AG08396 (cell line): ENCODE measurements at regions not wholly inside any gene's neighbourhood (a gene's known extent, or its start where the extent isn't known, plus 50 kb on each side); places are given as distances from the start of the nearest gene placed in this dataset.
"Not testable (repeated sequence)": the region's sequence is repeated elsewhere in the genome, so short reads cannot be mapped to it uniquely, and the experiment has no call there.

Source experiments
- DNase-seq: peaks from one replicate; pipeline ENCODE4 v3.0.0; 2012; ENCODE audit warnings: low spot score, mixed read lengths

- DNase-seq, result no peak
Observed at GRCh38 chr18:39365836-39366485, 1800.4 kb upstream of the CELF4 start.

DNA sequence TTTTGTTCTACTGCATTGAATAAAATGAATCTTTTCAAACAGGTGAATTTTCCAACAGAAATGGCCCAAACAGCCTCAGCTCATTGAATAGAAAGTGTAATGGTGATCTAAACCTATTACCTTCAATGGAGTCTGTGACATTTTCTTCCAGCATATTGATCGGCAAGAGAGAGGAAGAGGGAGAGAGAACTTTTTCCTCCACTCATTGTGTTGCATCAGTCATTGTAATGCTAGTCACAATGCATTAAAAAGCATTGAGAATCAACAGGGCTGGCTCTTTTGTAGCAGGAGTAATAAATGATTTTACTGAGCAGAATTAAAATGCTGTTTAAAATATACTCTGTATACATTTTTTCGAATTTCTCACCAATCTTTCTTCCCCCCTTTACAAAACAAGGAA lies 1794.5 kb upstream of the CELF4 start:
- no peak for DNase-seq

DNA sequence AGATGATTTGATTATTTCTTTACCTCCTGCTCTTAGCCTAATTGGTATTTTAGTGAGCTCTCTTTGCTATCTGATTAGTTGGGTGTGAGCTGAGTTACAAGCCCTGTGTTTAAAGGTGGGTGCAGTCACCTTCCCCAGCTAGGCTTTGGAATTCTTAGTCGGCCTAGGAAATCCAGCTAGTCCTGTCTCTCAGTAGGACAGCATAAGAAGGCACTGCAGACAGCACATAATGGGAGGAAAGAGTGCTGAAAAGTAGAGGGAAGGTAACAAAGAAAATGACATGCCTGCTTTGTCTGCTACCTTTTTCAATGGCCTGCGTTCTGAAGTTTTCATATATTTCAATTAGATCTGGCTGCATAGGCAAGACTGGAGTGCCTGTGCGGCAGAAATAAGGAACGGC lies 1794.0 kb upstream of the CELF4 start:
- DNase-seq, result no peak

DNA sequence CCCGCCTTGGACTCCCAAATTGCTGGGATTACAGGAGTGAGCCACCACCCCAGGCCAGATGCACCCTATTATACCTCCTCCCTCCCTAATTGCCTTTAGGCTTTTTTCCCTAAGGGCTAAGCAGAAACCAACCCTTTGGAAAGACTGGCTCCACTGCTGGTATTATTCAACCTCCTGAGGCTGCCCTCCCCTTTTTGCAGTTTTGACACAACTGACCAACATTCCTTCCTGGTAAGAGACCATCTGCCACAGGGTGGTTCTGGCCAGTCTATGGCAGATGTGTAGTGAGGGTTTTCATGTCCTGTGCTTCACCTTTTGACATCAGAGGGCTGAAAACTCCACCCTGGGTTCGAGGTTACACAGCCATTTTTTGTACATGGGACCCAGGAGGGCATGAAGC lies 1785.3 kb upstream of the CELF4 start:
- no peak for DNase-seq

DNA sequence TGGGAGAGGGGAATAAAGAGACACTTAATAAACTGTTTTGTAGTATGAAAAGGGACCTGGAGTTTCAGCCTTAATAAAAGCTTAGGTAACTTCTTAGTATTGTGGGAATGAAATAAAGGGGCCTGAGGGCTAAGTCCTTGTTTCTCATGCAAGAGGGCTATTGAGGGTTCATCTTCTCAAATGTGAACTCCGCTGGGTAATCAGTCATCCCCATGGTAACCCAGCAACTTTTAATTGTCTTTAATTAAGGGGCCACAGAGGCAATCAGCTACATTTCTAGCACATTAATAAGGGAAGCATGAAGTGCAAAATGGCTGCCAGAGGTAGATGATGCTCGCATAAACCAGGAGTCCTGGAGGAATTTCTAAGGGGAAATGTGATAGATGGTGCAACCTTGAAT lies 1784.2 kb upstream of the CELF4 start:
- no peak for DNase-seq

DNA sequence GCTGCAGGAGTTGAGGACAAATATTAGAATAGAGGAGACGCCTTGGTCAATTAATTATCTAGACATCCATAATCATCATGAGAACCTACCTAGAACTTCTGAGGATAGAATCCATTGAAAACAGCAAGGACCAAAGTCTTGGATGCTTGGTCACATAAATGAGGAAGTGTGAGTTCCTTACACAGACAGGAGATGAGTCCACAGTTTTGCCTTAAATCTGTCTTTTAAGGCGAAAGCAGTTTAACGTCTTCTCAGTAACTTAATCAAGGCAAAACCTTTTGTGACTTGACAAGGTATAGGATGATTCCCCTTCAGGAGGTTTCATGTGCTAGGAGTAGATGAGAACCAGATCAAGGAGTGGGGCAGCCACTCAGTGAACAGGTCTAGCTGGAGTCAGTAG lies 1783.2 kb upstream of the CELF4 start:
- no peak for DNase-seq

DNA sequence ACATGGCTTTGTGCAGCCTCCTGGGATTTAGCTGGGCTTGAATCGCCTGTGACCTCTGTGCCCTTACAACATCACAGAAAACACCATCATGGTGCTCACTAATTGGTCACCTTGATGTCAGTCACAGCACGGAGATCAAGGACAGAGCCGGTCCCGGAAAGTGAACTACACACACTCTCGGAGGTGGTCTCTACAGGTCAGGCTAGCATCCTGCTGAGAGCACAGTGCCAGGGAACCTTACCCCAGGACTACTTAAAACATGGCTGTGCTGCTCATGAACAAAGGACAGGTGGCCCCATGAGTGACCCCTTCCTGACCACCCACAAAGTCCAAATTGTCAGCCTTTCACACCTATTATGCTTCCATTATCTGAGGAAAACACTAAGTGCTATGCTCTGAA lies 1782.1 kb upstream of the CELF4 start:
- DNase-seq, result no peak

- DNase-seq, result no peak
Observed at GRCh38 chr18:39346916-39347315, 1781.3 kb upstream of the CELF4 start.

DNA sequence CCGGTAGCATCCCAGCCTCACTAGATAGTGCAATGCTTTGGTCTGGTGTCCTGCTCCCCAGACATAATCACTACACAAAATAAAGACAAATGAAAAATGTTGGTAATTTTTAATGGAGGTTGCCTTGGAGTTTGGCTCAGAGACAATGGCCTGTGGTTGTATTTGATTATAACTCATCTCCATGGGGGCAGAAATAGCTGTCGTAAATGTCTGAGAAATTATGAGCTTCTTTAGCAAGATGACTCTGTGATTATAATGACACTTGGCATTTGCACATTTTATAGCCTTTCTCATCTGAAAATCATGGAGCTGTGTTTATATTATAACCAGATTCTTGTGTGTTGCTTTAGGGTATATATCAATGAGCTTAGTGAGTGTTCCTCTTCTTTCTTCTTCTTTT lies 1779.7 kb upstream of the CELF4 start:
- DNase-seq, result no peak

DNA sequence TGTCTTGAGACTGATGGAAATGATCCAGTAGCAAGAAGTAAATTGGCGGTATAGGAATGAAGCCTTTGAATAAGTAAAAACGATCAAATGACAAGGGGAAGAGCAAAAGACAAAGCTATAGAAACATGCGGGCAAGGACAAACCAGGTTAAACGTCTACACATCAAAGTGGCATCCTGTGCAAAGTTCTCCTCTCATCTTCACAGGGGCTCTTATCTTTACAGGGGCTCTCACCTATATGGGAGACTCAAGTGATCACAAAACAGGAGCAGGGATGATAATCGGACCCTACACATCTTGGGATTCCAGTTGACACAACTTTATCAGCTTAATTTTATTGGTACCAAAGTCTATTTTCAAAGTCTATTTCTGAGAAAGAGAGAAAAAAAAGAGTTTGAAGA lies 1778.9 kb upstream of the CELF4 start:
- DNase-seq, result no peak

- DNase-seq, result no peak
Observed at GRCh38 chr18:39341129-39341528, 1775.5 kb upstream of the CELF4 start.

- no peak for DNase-seq
Observed at GRCh38 chr18:39340418-39340817, 1774.8 kb upstream of the CELF4 start.

GRCh38 chr18:39329496-39330275 lies 1764.1 kb upstream of the CELF4 start:
- DNase-seq, result no peak

- no peak for DNase-seq
Observed at GRCh38 chr18:39326772-39327171, 1761.2 kb upstream of the CELF4 start.

- no peak for DNase-seq
Observed at GRCh38 chr18:39325973-39326372, 1760.4 kb upstream of the CELF4 start.

DNA sequence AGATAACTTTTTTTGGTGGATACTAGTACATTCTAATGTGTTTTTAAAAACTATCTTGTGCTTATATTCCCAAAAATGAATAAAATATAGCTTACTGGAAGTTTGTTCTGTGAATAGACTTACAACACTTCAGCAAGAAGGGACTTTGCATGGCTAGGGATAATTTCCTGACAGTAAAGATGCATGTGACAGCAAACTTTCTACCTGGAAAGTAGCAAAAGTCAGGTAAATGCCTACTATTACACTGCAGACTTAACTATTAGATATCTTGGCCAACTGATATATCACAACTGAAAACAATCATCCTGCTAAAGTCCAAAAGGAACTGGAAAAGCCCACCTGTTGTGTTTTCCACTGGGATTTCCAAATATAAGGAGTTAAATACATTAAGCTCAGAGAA lies 1753.5 kb upstream of the CELF4 start:
- no peak for DNase-seq

- DNase-seq, result no peak
Observed at GRCh38 chr18:39318462-39318861, 1752.9 kb upstream of the CELF4 start.

GRCh38 chr18:39318008-39318407 lies 1752.4 kb upstream of the CELF4 start:
- DNase-seq, result no peak

DNA sequence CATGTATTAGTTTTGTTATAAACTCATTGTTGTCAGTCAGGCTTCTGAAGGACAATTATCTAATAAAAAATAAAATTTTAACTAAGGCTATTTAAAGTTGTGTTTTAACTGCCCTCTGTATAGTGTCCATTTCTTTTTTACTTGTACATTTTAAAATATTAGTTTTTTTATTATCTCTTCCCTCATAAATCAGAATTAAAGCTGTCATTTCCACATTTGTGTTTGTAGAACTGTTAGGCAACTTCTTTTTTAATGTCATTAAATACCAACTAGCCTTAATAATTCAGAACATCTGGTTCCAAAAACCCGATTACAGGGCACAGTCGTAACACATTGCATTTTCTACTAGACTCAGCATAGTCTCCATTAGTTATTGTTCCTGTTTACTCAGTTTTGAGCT lies 1749.0 kb upstream of the CELF4 start:
- no peak for DNase-seq

GRCh38 chr18:39313992-39314391 lies 1748.4 kb upstream of the CELF4 start:
- DNase-seq, result no peak

GRCh38 chr18:39311111-39311712 lies 1745.6 kb upstream of the CELF4 start:
- DNase-seq, result no peak

- not testable (repeated sequence) for DNase-seq
Observed at GRCh38 chr18:39308931-39309521, 1743.4 kb upstream of the CELF4 start.

DNA sequence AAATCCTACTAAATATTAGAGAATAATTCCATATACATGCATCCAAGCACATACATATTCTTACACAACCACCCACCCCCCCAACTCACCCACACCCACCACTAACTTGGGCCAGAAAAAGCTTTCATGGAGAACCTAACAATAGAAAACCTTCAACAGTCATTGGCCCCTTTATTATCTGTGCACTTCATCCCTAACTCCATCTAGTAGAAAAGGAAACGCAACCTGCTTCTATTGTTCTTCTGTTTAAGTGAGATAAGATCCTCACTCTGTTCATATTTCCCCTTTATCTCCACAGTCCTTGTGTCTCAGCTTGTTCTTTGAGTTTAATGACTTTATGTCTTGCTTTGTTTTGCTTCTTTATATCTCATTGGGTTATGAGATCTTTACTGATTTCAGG lies 1740.2 kb upstream of the CELF4 start:
- DNase-seq, result no peak
